Liver (tissue), 8 donors: ENCODE measurements at regions not wholly inside any gene's neighbourhood (a gene's known extent, or its start where the extent isn't known, plus 50 kb on each side); places are given as distances from the start of the nearest gene placed in this dataset.

ENCODE experiments used
- DNase-seq: peaks from one replicate; pipeline ENCODE4 v3.0.0-alpha.2; 2017; ENCODE audit warnings: low spot score
- H3K27ac ChIP-seq, 2 donors: one replicate each; pipeline ENCODE4 v1.7.0; 2013; ENCODE audit warnings: inconsistent platforms in 2 of 2, low read length in 2 of 2, control low read depth in 1 of 2, low read depth in 1 of 2, mild to moderate bottlenecking in 1 of 2
- H3K27me3 ChIP-seq, 4 donors: one replicate each; pipeline versions ENCODE4 v1.6.1 to v1.7.0; 2013; ENCODE audit warnings: low read length in 3 of 4, inconsistent platforms in 1 of 4, mild to moderate bottlenecking in 1 of 4, moderate library complexity in 1 of 4; ENCODE audit not compliant: control insufficient read depth in 4 of 4, insufficient read depth in 4 of 4
- H3K36me3 ChIP-seq, 4 donors: one replicate each; pipeline versions ENCODE4 v1.6.1 to v1.7.0; 2013; ENCODE audit warnings: low read length in 3 of 4, mild to moderate bottlenecking in 3 of 4, low read depth in 1 of 4, moderate library complexity in 1 of 4; ENCODE audit not compliant: control insufficient read depth in 4 of 4, insufficient read depth in 3 of 4
- H3K4me1 ChIP-seq, 4 donors: one replicate each; pipeline versions ENCODE4 v1.6.1 to v1.7.0; 2013; ENCODE audit warnings: low read length in 3 of 4, mild to moderate bottlenecking in 3 of 4, moderate library complexity in 1 of 4; ENCODE audit not compliant: control insufficient read depth in 4 of 4, insufficient read depth in 4 of 4
- H3K4me3 ChIP-seq, 3 donors: one replicate each; pipeline versions ENCODE4 v1.6.1 to v1.7.0; 2013; ENCODE audit warnings: low read length in 3 of 3, control low read depth in 1 of 3, low read depth in 1 of 3, mild to moderate bottlenecking in 1 of 3
- H3K9ac ChIP-seq, 2 donors: one replicate each; pipeline ENCODE4 v1.7.0; 2013; ENCODE audit warnings: low read length in 2 of 2, mild to moderate bottlenecking in 2 of 2, moderate library complexity in 2 of 2, control low read depth in 1 of 2, low read depth in 1 of 2
- H3K9me3 ChIP-seq, 4 donors: one replicate each; pipeline versions ENCODE4 v1.6.1 to v1.7.0; 2013; ENCODE audit warnings: low read length in 3 of 4; ENCODE audit not compliant: control insufficient read depth in 4 of 4
- ATF3 ChIP-seq: IDR thresholded peaks from 2 replicates; pipeline ENCODE4 v1.6.1; 2016; ENCODE audit warnings: antibody characterized with exemption
- CTCF ChIP-seq: fragments of 150-350 bp; IDR thresholded peaks from 2 replicates; pipeline ENCODE4 v1.5.1; 2017; ENCODE audit warnings: improper control_type of control experiment, low read depth, low read length; ENCODE audit not compliant: missing input control
- EGR1 ChIP-seq, 2 donors: IDR thresholded peaks; 2 replicates each; pipeline ENCODE4 v1.6.1; 2016 to 2018; ENCODE audit warnings: antibody characterized with exemption in 2 of 2, low read depth in 2 of 2
- FOXA1 ChIP-seq: IDR thresholded peaks from 2 replicates; pipeline ENCODE4 v1.6.1; 2016; ENCODE audit warnings: antibody characterized with exemption
- FOXA2 ChIP-seq: IDR thresholded peaks from 2 replicates; pipeline ENCODE4 v1.6.1; 2016; ENCODE audit warnings: antibody characterized with exemption
- GABPA ChIP-seq, 2 donors: IDR thresholded peaks in 1 of 2; conservative IDR thresholded peaks in 1 of 2; 2 replicates each; pipeline ENCODE4 v1.6.1; 2016; ENCODE audit warnings: antibody characterized with exemption in 2 of 2, mild to moderate bottlenecking in 1 of 2, moderate library complexity in 1 of 2
- HNF4A ChIP-seq, 2 donors: conservative IDR thresholded peaks; 2 replicates each; pipeline ENCODE4 v1.6.1; 2016; ENCODE audit warnings: antibody characterized with exemption in 2 of 2, mild to moderate bottlenecking in 2 of 2
- HNF4G ChIP-seq: IDR thresholded peaks from 2 replicates; pipeline ENCODE4 v1.6.1; 2016; ENCODE audit warnings: antibody characterized with exemption
- JUND ChIP-seq, 2 donors: IDR thresholded peaks; 2 replicates each; pipeline ENCODE4 v1.6.1; 2016; ENCODE audit warnings: antibody characterized with exemption in 2 of 2
- MAX ChIP-seq: IDR thresholded peaks from 2 replicates; pipeline ENCODE4 v1.6.1; 2016; ENCODE audit warnings: antibody characterized with exemption
- NR2F2 ChIP-seq: IDR thresholded peaks from 2 replicates; pipeline ENCODE4 v1.6.1; 2016; ENCODE audit warnings: antibody characterized with exemption
- RAD21 ChIP-seq, 2 donors: IDR thresholded peaks; 2 replicates each; pipeline ENCODE4 v1.6.1; 2016; ENCODE audit warnings: antibody characterized with exemption in 2 of 2, mild to moderate bottlenecking in 2 of 2
- REST ChIP-seq: IDR thresholded peaks from 2 replicates; pipeline ENCODE4 v1.6.1; 2016; ENCODE audit warnings: antibody characterized with exemption, mild to moderate bottlenecking
- RXRA ChIP-seq, 2 donors: IDR thresholded peaks; 2 replicates each; pipeline ENCODE4 v1.6.1; 2017 to 2018; ENCODE audit warnings: antibody characterized with exemption in 2 of 2, mild to moderate bottlenecking in 1 of 2
- SP1 ChIP-seq: IDR thresholded peaks from 2 replicates; pipeline ENCODE4 v1.6.1; 2018; ENCODE audit warnings: antibody characterized with exemption, mild to moderate bottlenecking
- TAF1 ChIP-seq: conservative IDR thresholded peaks from 2 replicates; pipeline ENCODE4 v1.6.1; 2016; ENCODE audit warnings: antibody characterized with exemption, mild to moderate bottlenecking
- YY1 ChIP-seq: IDR thresholded peaks from 2 replicates; pipeline ENCODE4 v1.6.1; 2016; ENCODE audit warnings: antibody characterized with exemption, mild to moderate bottlenecking
- ZBTB33 ChIP-seq: IDR thresholded peaks from 2 replicates; pipeline ENCODE4 v1.6.1; 2016; ENCODE audit warnings: antibody characterized with exemption
- WGBS: extraction: QIAGEN DNeasy Blood & Tissue Kit; methylation state at CpG from one replicate; pipeline ENCODE4 v1.1.7; 2013; 5-methylcytosine and 5-hydroxymethylcytosine counted together
- donor health status: healthy.
- donor health status: healthy.
- donor health status: healthy.
- donor health status: healthy.
- donor health status: healthy.

GRCh38 chr13:37435881-37436280 lies 162.7 kb downstream of the POSTN start:
- no peak overlapping the region for H3K9ac ChIP-seq
- no peak overlapping the region for H3K4me3 ChIP-seq
- no peaks in the 10 kb centered on the region for H3K4me1 ChIP-seq
- 73% methylated on average over 1 of the region's 1 CpG for WGBS
- no peaks in the 10 kb centered on the region for H3K36me3 ChIP-seq
- H3K27ac ChIP-seq, result no peak overlapping the region
- H3K27me3 ChIP-seq, result no peaks in the 10 kb centered on the region
- no peak for DNase-seq
- no peak for TF ChIP-seq SP1
- no peak for TF ChIP-seq REST
- no peak for TF ChIP-seq NR2F2
- TF ChIP-seq FOXA1, result no peak
- TF ChIP-seq HNF4G, result no peak
- no peak for TF ChIP-seq YY1
- TF ChIP-seq JUND (IDR thresholded peaks at IDR 0.05), result no peak
- TF ChIP-seq CTCF, result no peak
- no peak for TF ChIP-seq ATF3
- TF ChIP-seq FOXA2, result no peak
- no peaks in the 10 kb centered on the region for H3K9me3 ChIP-seq

- H3K27me3 ChIP-seq, result no peaks in the 10 kb centered on the region
- 72% methylated on average over 1 of the region's 1 CpG for WGBS
- no peak overlapping the region for H3K27ac ChIP-seq
- TF ChIP-seq FOXA1 (no peak), GABPA (IDR thresholded peaks at IDR 0.05 in 1 of 2, conservative IDR thresholded peaks at IDR 0.05 in 1 of 2) (no peak), TAF1 (no peak), RAD21 (IDR thresholded peaks at IDR 0.05) (no peak), HNF4A (conservative IDR thresholded peaks at IDR 0.05) (no peak), YY1 (no peak), JUND (IDR thresholded peaks at IDR 0.05) (no peak), RXRA (IDR thresholded peaks at IDR 0.05) (no peak), REST (no peak), SP1 (no peak), CTCF (no peak), FOXA2 (no peak), EGR1 (IDR thresholded peaks at IDR 0.05; ENCODE audit: low read depth in 2 of 2) (no peak), MAX (no peak), NR2F2 (no peak), ZBTB33 (no peak), ATF3 (no peak), HNF4G (no peak)
- no peaks in the 10 kb centered on the region for H3K36me3 ChIP-seq
- no peaks in the 10 kb centered on the region for H3K4me1 ChIP-seq
- H3K4me3 ChIP-seq, result no peak overlapping the region
- H3K9me3 ChIP-seq, result no peaks in the 10 kb centered on the region
- DNase-seq, result no peak
- no peak overlapping the region for H3K9ac ChIP-seq
Observed at GRCh38 chr13:37433086-37433485, 165.5 kb downstream of the POSTN start.
